Smooth muscle cell (in vitro differentiated cells): ENCODE measurements at regions not wholly inside any gene's neighbourhood (a gene's known extent, or its start where the extent isn't known, plus 50 kb on each side); places are given as distances from the start of the nearest gene placed in this dataset.
A peak's percentile ranks its signal among the peaks of the same experiment; 100 is the strongest.

Experiments used
- DNase-seq: peaks from one replicate; lab custom pipeline; 2025; ENCODE audit not compliant: unreplicated experiment; lab: John Stamatoyannopoulos, UW
- H2AFZ ChIP-seq: fragments of 200-600 bp; sonication (generic); 2 replicates; pipeline ENCODE4 v1.6.0; 2016; ENCODE audit warnings: antibody characterized with exemption, low read depth, mild to moderate bottlenecking
- H3F3A ChIP-seq: fragments of 200-600 bp; sonication (generic); 2 replicates; pipeline ENCODE4 v1.6.0; 2017; ENCODE audit warnings: antibody characterized with exemption, low read depth
- H3K27ac ChIP-seq: fragments of 200-600 bp; sonication (generic); 2 replicates; pipeline ENCODE4 v1.5.1; 2016; ENCODE audit warnings: low read depth, mild to moderate bottlenecking
- H3K27me3 ChIP-seq: fragments of 200-600 bp; sonication (generic); 2 replicates; pipeline ENCODE4 v1.6.1; 2016; ENCODE audit warnings: low read depth, mild to moderate bottlenecking
- H3K36me3 ChIP-seq: fragments of 200-600 bp; sonication (generic); 2 replicates; pipeline ENCODE4 v1.5.1; 2016; ENCODE audit warnings: low read depth
- H3K4me1 ChIP-seq: fragments of 200-600 bp; sonication (generic); 2 replicates; pipeline ENCODE4 v1.5.1; 2016; ENCODE audit warnings: low read depth
- H3K4me2 ChIP-seq: fragments of 200-600 bp; sonication (generic); 2 replicates; pipeline ENCODE4 v1.6.0; 2016; ENCODE audit warnings: mild to moderate bottlenecking
- H3K4me3 ChIP-seq: fragments of 200-600 bp; sonication (generic); 2 replicates; pipeline ENCODE4 v1.5.1; 2016; ENCODE audit warnings: mild to moderate bottlenecking
- H3K79me2 ChIP-seq: fragments of 200-600 bp; sonication (generic); 2 replicates; pipeline ENCODE4 v1.6.0; 2016; ENCODE audit warnings: low read depth, mild to moderate bottlenecking
- H3K9ac ChIP-seq: fragments of 200-600 bp; sonication (generic); 2 replicates; pipeline ENCODE4 v1.6.0; 2016; ENCODE audit warnings: low read depth
- H3K9me3 ChIP-seq: fragments of 200-600 bp; sonication (generic); replicated peaks from 2 replicates; pipeline ENCODE4 v1.5.1; 2016; ENCODE audit warnings: low read depth
- H4K20me1 ChIP-seq: fragments of 200-600 bp; sonication (generic); 2 replicates; pipeline ENCODE4 v1.6.0; 2016; ENCODE audit warnings: low read depth
- WGBS: methylation state at CpG from one replicate; pipeline ENCODE4 v1.1.7; 2016; ENCODE audit warnings: low lambda C conversion rate; 5-methylcytosine and 5-hydroxymethylcytosine counted together
- TF ChIP-seq, protein P1 (sequence below): fragments of 200-600 bp; sonication (generic); IDR thresholded peaks from 2 replicates; pipeline ENCODE4 v1.5.1; 2017; ENCODE audit warnings: borderline replicate concordance, mild to moderate bottlenecking, antibody characterized with exemption; ENCODE audit not compliant: insufficient read depth, poor library complexity, severe bottlenecking

DNA sequence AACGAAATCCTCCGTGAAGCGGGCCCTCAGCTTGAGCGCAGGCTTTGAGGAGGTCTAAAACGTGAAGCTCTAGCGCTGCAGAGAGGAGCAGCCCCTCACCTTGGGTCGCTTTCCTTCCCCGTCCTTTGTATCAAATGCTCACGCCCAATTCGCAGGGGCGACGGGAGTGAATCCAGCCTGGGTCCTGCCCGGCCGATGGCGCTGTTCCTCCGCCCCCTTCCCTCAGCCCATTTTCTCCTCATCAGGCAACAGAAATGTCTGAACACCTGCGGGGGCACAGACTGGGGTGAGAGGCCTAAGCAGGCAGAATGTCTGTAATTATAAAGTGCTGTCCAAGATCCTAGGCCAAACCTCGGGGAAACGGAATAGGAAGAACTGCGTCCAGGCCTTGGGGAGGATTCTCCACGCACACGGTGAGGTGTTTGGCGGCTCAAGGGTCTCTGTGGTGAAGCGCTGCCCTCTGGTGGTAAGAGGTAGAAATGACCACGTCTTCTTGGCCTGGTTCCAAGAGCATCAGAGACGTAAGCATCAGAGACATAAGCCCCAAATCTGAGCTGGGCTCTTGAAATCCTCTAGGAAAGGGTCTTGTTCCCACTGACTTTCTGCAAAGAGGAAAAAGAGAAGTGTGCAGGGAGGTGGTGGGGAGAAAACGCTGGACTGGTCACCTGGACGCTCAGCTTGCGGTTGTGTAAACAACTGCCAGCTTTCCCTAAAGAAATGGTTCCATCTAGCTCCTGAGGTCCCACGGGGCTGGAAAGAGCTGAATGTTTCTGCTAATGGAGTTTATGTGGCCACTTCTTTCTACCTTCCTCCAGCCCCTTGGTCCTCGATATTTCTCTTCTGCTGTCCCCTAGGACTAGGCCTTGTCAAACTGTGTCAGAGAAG, 92.1 kb upstream of the CD53 start:
- peak; percentile 19 for DNase-seq
- 30% methylated on average over 31 of the region's 31 CpGs for WGBS

GRCh38 chr1:110779636-110780035, 93.3 kb upstream of the CD53 start:
- TF ChIP-seq, protein P1, sequence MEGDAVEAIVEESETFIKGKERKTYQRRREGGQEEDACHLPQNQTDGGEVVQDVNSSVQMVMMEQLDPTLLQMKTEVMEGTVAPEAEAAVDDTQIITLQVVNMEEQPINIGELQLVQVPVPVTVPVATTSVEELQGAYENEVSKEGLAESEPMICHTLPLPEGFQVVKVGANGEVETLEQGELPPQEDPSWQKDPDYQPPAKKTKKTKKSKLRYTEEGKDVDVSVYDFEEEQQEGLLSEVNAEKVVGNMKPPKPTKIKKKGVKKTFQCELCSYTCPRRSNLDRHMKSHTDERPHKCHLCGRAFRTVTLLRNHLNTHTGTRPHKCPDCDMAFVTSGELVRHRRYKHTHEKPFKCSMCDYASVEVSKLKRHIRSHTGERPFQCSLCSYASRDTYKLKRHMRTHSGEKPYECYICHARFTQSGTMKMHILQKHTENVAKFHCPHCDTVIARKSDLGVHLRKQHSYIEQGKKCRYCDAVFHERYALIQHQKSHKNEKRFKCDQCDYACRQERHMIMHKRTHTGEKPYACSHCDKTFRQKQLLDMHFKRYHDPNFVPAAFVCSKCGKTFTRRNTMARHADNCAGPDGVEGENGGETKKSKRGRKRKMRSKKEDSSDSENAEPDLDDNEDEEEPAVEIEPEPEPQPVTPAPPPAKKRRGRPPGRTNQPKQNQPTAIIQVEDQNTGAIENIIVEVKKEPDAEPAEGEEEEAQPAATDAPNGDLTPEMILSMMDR = no peak
- no peaks in the 10 kb centered on the region for H3K36me3 ChIP-seq
- no peaks in the 10 kb centered on the region for H3K4me1 ChIP-seq
- H2AFZ ChIP-seq = no peak overlapping the region
- no peak overlapping the region for H3K27ac ChIP-seq
- 66% methylated on average over 3 of the region's 3 CpGs for WGBS
- no peaks in the 10 kb centered on the region for H4K20me1 ChIP-seq
- H3K4me2 ChIP-seq = no peak overlapping the region
- DNase-seq = no peak
- H3K9me3 ChIP-seq = no peaks in the 10 kb centered on the region
- no peaks in the 10 kb centered on the region for H3F3A ChIP-seq
- H3K4me3 ChIP-seq = no peak overlapping the region
- no peaks in the 10 kb centered on the region for H3K79me2 ChIP-seq
- H3K27me3 ChIP-seq = no peaks in the 10 kb centered on the region
- no peak overlapping the region for H3K9ac ChIP-seq

More for the DNA sequence above, 92.1 kb upstream of the CD53 start:
- no peaks in the 10 kb centered on the region for H4K20me1 ChIP-seq
- H3K79me2 ChIP-seq = no peaks in the 10 kb centered on the region
- peaks cover 6% of the 10 kb centered on the region for H3K27me3 ChIP-seq
- no peak overlapping the region for H2AFZ ChIP-seq
- no peak overlapping the region for H3K4me3 ChIP-seq
- no peaks in the 10 kb centered on the region for H3F3A ChIP-seq
- H3K4me2 ChIP-seq = peak overlapping the region; percentile 50
- TF ChIP-seq, protein P1 = peak; percentile 79
- no peaks in the 10 kb centered on the region for H3K9me3 ChIP-seq
- H3K27ac ChIP-seq = no peak overlapping the region
- no peak overlapping the region for H3K9ac ChIP-seq
- H3K4me1 ChIP-seq = no peaks in the 10 kb centered on the region
- H3K36me3 ChIP-seq = no peaks in the 10 kb centered on the region

- Histone ChIP-seq H3K4me2 (peak overlapping the region; percentile 33), H3K9me3 (no peaks in the 10 kb centered on the region), H3K79me2 (no peaks in the 10 kb centered on the region), H3K9ac (no peak overlapping the region), H3K36me3 (no peaks in the 10 kb centered on the region), H3F3A (no peaks in the 10 kb centered on the region), H2AFZ (no peak overlapping the region), H3K4me1 (no peaks in the 10 kb centered on the region), H3K27me3 (no peaks in the 10 kb centered on the region), H4K20me1 (no peaks in the 10 kb centered on the region), H3K27ac (no peak overlapping the region), H3K4me3 (no peak overlapping the region)
- DNase-seq = no peak
- 69% methylated on average over 1 of the region's 1 CpG for WGBS
- TF ChIP-seq, protein P1 = no peak
Measured at GRCh38 chr1:110778821-110779220, 94.1 kb upstream of the CD53 start.

DNA sequence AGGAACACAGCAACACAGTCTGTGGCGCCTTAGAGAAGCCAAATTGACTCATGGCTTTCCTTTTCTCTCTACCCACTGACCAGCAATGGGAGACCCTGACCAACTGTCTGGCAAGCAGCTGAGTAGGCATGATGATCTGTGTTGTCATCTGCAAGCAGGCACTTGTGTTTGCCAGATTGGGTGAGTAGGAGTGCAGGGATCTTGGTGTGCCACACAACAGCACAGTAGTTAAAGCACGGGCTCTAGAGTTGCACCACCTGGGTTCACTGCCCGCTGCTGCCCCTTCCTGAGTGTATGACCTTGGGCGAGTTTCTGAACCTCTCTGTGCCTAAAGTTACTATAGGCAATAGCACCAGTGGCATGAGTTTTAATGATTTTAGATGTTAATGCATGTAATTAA, 95.7 kb upstream of the CD53 start:
- Histone ChIP-seq H3K9me3 (no peaks in the 10 kb centered on the region), H3K36me3 (no peaks in the 10 kb centered on the region), H3F3A (no peaks in the 10 kb centered on the region), H3K4me1 (no peaks in the 10 kb centered on the region), H3K4me2 (no peak overlapping the region), H4K20me1 (no peaks in the 10 kb centered on the region), H3K79me2 (no peaks in the 10 kb centered on the region), H3K9ac (no peak overlapping the region), H3K4me3 (no peak overlapping the region), H2AFZ (no peak overlapping the region), H3K27me3 (no peaks in the 10 kb centered on the region), H3K27ac (no peak overlapping the region)
- TF ChIP-seq, protein P1 = no peak
- whole genome bisulfite sequencing = 67% methylated on average over 4 of the region's 4 CpGs
- no peak for DNase-seq
